WTC11 (cell line): ENCODE measurements at regions not wholly inside any gene's neighbourhood (a gene's known extent, or its start where the extent isn't known, plus 50 kb on each side); places are given as distances from the start of the nearest gene placed in this dataset.

Experiments
- ATAC-seq: fragments of 200-7000 bp; cut with Tn5 transposase; 2 replicates; pipeline ENCODE4 v1.10.0; 2021; ENCODE audit warnings: mild to moderate bottlenecking, moderate library complexity
- CTCF ChIA-PET: fragments of 300-600 bp; sonication (Branson Sonifier 250); formaldehyde crosslinking; loops from one replicate; lab custom pipeline; 2021; ENCODE audit warnings: antibody characterized with exemption; lab: Charles Lee
- POLR2A ChIA-PET: fragments of 350-600 bp; sonication (Branson Sonifier 250); formaldehyde crosslinking; loops from one replicate; lab custom pipeline; 2021; ENCODE audit warnings: antibody characterized with exemption; lab: Charles Lee
- DNase-seq: peaks from one replicate; pipeline ENCODE4 v3.0.0; 2021; ENCODE audit warnings: low spot score
- H3K27ac Mint-ChIP-seq: 2 replicates; pipeline ENCODE4 v1.8.0; 2021; ENCODE audit warnings: mixed read lengths
- H3K27me3 Mint-ChIP-seq: 2 replicates; pipeline ENCODE4 v1.8.0; 2021; ENCODE audit warnings: low read depth, mild to moderate bottlenecking, moderate library complexity, mixed read lengths
- H3K36me3 Mint-ChIP-seq: 2 replicates; pipeline ENCODE4 v1.8.0; 2021; ENCODE audit warnings: mixed read lengths
- H3K4me1 Mint-ChIP-seq: 2 replicates; pipeline ENCODE4 v1.8.0; 2022; ENCODE audit warnings: mixed read lengths
- H3K4me3 Mint-ChIP-seq: 2 replicates; pipeline ENCODE4 v1.8.0; 2021; ENCODE audit warnings: mild to moderate bottlenecking, moderate library complexity, mixed read lengths
- H3K9me3 Mint-ChIP-seq: 2 replicates; pipeline ENCODE4 v1.8.0; 2021; ENCODE audit warnings: mixed read lengths
- CBFB ChIP-seq: sonication (generic); formaldehyde crosslinking; IDR thresholded peaks from 2 replicates; pipeline ENCODE4 v1.8.1; 2022; ENCODE audit warnings: mild to moderate bottlenecking, low read depth, missing genetic modification reagents
- GRHL2 ChIP-seq: fragments of 250-450 bp; sonication (Bioruptor Pico); IDR thresholded peaks from 2 replicates; pipeline ENCODE4 v1.8.0; 2022; ENCODE audit warnings: mild to moderate bottlenecking, moderate library complexity; ENCODE audit not compliant: insufficient replicate concordance, severe bottlenecking
- GTF2I ChIP-seq: fragments of 250-450 bp; sonication (Bioruptor Pico); conservative IDR thresholded peaks from 2 replicates; pipeline ENCODE4 v1.4.0; 2021; ENCODE audit warnings: mild to moderate bottlenecking
- JUN ChIP-seq: sonication (generic); formaldehyde crosslinking; IDR thresholded peaks from 2 replicates; pipeline ENCODE4 v1.8.0; 2023; ENCODE audit warnings: mild to moderate bottlenecking, missing genetic modification reagents
- MXD4 ChIP-seq: fragments of 250-450 bp; sonication (Bioruptor Pico); IDR thresholded peaks from 2 replicates; pipeline ENCODE4 v1.8.0; 2021; ENCODE audit warnings: mild to moderate bottlenecking, moderate library complexity, borderline replicate concordance
- NR3C1 ChIP-seq: sonication (generic); formaldehyde crosslinking; conservative IDR thresholded peaks from 2 replicates; pipeline ENCODE4 v1.8.1; 2023; ENCODE audit warnings: low read depth, mild to moderate bottlenecking, missing genetic modification reagents
- SP1 ChIP-seq: sonication (generic); formaldehyde crosslinking; conservative IDR thresholded peaks from 2 replicates; pipeline ENCODE4 v1.8.1; 2022; ENCODE audit warnings: missing genetic modification reagents
- ZNF263 ChIP-seq: sonication (generic); formaldehyde crosslinking; IDR thresholded peaks from 2 replicates; pipeline ENCODE4 v1.8.1; 2022; ENCODE audit warnings: low read depth, mild to moderate bottlenecking, moderate library complexity, missing genetic modification reagents
- TF ChIP-seq, protein P1 (sequence below): fragments of 250-450 bp; sonication (Bioruptor Pico); IDR thresholded peaks from 2 replicates; pipeline ENCODE4 v1.9.0; 2021; ENCODE audit warnings: moderate library complexity, mild to moderate bottlenecking, inconsistent platforms, borderline replicate concordance
- TF ChIP-seq, protein P2 (sequence below): fragments of 250-450 bp; sonication (Bioruptor Pico); IDR thresholded peaks from 2 replicates; pipeline ENCODE4 v1.9.0; 2021; ENCODE audit warnings: mild to moderate bottlenecking, borderline replicate concordance
- TF ChIP-seq, protein P3 (sequence below): sonication (generic); formaldehyde crosslinking; IDR thresholded peaks from 2 replicates; pipeline ENCODE4 v1.8.1; 2022; ENCODE audit warnings: low read depth, mild to moderate bottlenecking, moderate library complexity, missing genetic modification reagents, borderline replicate concordance
- TF ChIP-seq, protein P4 (sequence below): sonication (generic); formaldehyde crosslinking; IDR thresholded peaks from 2 replicates; pipeline ENCODE4 v1.8.1; 2023; ENCODE audit warnings: mild to moderate bottlenecking, missing genetic modification reagents, borderline replicate concordance
- TF ChIP-seq, protein P5 (sequence below): fragments of 250-450 bp; sonication (Bioruptor Pico); IDR thresholded peaks from 2 replicates; pipeline ENCODE4 v1.9.0; 2021; ENCODE audit warnings: mild to moderate bottlenecking
- TF ChIP-seq, protein P6 (sequence below): sonication (generic); formaldehyde crosslinking; IDR thresholded peaks from 2 replicates; pipeline ENCODE4 v1.8.0; 2022; ENCODE audit warnings: mild to moderate bottlenecking, missing genetic modification reagents
- TF ChIP-seq, protein P7 (sequence below): sonication (generic); formaldehyde crosslinking; IDR thresholded peaks from 2 replicates; pipeline ENCODE4 v1.8.0; 2023; ENCODE audit warnings: missing genetic modification reagents
- TF ChIP-seq, protein P8 (sequence below): sonication (generic); formaldehyde crosslinking; IDR thresholded peaks from 2 replicates; pipeline ENCODE4 v1.8.1; 2022; ENCODE audit warnings: low read depth, missing genetic modification reagents, borderline replicate concordance
- TF ChIP-seq, protein P9 (sequence below): sonication (generic); formaldehyde crosslinking; IDR thresholded peaks from 2 replicates; pipeline ENCODE4 v1.8.0; 2022; ENCODE audit warnings: mild to moderate bottlenecking, missing genetic modification reagents

DNA sequence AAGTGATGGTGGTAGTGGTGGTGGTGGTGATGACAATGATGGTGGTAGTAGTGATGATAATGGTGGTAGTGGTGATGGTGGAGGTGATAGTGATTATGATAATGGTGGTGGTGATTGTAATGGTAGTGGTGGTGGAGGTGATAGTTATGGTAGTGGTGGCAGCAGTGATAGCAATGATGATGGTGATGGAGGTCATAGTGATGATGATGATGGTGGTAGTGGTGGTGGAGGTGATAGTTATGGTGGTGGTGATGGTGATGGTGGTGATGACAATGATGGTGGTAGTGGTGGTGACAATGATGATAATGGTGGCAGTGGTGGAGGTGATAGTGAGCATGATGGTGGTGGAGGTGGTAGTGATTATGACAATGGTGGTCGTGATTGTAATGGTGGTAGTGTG, 191.7 kb upstream of the RNF32 start:
- TF ChIP-seq CBFB (CRISPR knock-in tag) (no peak), GTF2I (CRISPR knock-in tag) (no peak), NR3C1 (CRISPR knock-in tag) (no peak)
- TF ChIP-seq, protein P1, sequence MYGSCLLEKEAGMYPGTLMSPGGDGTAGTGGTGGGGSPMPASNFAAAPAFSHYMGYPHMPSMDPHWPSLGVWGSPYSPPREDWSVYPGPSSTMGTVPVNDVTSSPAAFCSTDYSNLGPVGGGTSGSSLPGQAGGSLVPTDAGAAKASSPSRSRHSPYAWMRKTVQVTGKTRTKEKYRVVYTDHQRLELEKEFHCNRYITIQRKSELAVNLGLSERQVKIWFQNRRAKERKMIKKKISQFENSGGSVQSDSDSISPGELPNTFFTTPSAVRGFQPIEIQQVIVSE (CRISPR knock-in tag) = no peak
- TF ChIP-seq, protein P2, sequence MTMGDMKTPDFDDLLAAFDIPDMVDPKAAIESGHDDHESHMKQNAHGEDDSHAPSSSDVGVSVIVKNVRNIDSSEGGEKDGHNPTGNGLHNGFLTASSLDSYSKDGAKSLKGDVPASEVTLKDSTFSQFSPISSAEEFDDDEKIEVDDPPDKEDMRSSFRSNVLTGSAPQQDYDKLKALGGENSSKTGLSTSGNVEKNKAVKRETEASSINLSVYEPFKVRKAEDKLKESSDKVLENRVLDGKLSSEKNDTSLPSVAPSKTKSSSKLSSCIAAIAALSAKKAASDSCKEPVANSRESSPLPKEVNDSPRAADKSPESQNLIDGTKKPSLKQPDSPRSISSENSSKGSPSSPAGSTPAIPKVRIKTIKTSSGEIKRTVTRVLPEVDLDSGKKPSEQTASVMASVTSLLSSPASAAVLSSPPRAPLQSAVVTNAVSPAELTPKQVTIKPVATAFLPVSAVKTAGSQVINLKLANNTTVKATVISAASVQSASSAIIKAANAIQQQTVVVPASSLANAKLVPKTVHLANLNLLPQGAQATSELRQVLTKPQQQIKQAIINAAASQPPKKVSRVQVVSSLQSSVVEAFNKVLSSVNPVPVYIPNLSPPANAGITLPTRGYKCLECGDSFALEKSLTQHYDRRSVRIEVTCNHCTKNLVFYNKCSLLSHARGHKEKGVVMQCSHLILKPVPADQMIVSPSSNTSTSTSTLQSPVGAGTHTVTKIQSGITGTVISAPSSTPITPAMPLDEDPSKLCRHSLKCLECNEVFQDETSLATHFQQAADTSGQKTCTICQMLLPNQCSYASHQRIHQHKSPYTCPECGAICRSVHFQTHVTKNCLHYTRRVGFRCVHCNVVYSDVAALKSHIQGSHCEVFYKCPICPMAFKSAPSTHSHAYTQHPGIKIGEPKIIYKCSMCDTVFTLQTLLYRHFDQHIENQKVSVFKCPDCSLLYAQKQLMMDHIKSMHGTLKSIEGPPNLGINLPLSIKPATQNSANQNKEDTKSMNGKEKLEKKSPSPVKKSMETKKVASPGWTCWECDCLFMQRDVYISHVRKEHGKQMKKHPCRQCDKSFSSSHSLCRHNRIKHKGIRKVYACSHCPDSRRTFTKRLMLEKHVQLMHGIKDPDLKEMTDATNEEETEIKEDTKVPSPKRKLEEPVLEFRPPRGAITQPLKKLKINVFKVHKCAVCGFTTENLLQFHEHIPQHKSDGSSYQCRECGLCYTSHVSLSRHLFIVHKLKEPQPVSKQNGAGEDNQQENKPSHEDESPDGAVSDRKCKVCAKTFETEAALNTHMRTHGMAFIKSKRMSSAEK (CRISPR knock-in tag) = no peak
- H3K4me1 Mint-ChIP-seq = no peaks in the 10 kb centered on the region
- POLR2A ChIA-PET = no interaction called here
- peaks cover 22% of the 10 kb centered on the region for H3K9me3 Mint-ChIP-seq
- no peak overlapping the region for H3K27ac Mint-ChIP-seq
- H3K27me3 Mint-ChIP-seq = no peaks in the 10 kb centered on the region
- no peak for DNase-seq
- H3K4me3 Mint-ChIP-seq = no peak overlapping the region
- CTCF ChIA-PET = no interaction called here
- no peak for ATAC-seq
- H3K36me3 Mint-ChIP-seq = peaks cover 7% of the 10 kb centered on the region

DNA sequence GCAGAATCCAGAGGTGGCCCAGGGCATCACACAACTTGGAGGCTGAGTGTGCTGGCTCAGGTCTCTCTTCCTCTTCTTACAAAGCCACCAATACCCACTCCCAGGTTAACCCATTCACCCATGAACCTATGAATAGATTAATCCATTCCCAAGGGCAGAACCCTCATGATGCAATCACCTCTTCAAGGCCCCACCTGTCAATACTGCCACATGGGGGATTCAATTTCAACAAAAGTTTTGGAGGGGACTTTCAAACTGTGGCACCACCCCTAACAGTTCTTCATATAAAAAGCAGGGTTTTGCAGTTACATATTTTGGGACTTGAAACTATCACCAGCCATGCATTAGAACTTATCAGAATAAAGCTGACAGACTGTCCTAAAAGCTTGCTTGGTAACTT, 193.6 kb upstream of the RNF32 start:
- H3K4me3 Mint-ChIP-seq = no peak overlapping the region
- no peak for ATAC-seq
- peaks cover 11% of the 10 kb centered on the region for H3K4me1 Mint-ChIP-seq
- peaks cover 11% of the 10 kb centered on the region for H3K36me3 Mint-ChIP-seq
- ChIA-PET POLR2A (no interaction called here), CTCF (no interaction called here)
- H3K9me3 Mint-ChIP-seq = peaks cover 29% of the 10 kb centered on the region
- no peaks in the 10 kb centered on the region; the same call in 1 of the 2 replicates for H3K27me3 Mint-ChIP-seq
- H3K27ac Mint-ChIP-seq = no peak overlapping the region
- DNase-seq = no peak
- TF ChIP-seq SP1 (CRISPR knock-in tag) (no peak), ZNF263 (CRISPR knock-in tag) (no peak), JUN (no peak), MXD4 (CRISPR knock-in tag) (no peak), GRHL2 (no peak)
- TF ChIP-seq, protein P3, sequence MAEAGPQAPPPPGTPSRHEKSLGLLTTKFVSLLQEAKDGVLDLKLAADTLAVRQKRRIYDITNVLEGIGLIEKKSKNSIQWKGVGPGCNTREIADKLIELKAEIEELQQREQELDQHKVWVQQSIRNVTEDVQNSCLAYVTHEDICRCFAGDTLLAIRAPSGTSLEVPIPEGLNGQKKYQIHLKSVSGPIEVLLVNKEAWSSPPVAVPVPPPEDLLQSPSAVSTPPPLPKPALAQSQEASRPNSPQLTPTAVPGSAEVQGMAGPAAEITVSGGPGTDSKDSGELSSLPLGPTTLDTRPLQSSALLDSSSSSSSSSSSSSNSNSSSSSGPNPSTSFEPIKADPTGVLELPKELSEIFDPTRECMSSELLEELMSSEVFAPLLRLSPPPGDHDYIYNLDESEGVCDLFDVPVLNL (CRISPR knock-in tag) = no peak
- TF ChIP-seq, protein P4, sequence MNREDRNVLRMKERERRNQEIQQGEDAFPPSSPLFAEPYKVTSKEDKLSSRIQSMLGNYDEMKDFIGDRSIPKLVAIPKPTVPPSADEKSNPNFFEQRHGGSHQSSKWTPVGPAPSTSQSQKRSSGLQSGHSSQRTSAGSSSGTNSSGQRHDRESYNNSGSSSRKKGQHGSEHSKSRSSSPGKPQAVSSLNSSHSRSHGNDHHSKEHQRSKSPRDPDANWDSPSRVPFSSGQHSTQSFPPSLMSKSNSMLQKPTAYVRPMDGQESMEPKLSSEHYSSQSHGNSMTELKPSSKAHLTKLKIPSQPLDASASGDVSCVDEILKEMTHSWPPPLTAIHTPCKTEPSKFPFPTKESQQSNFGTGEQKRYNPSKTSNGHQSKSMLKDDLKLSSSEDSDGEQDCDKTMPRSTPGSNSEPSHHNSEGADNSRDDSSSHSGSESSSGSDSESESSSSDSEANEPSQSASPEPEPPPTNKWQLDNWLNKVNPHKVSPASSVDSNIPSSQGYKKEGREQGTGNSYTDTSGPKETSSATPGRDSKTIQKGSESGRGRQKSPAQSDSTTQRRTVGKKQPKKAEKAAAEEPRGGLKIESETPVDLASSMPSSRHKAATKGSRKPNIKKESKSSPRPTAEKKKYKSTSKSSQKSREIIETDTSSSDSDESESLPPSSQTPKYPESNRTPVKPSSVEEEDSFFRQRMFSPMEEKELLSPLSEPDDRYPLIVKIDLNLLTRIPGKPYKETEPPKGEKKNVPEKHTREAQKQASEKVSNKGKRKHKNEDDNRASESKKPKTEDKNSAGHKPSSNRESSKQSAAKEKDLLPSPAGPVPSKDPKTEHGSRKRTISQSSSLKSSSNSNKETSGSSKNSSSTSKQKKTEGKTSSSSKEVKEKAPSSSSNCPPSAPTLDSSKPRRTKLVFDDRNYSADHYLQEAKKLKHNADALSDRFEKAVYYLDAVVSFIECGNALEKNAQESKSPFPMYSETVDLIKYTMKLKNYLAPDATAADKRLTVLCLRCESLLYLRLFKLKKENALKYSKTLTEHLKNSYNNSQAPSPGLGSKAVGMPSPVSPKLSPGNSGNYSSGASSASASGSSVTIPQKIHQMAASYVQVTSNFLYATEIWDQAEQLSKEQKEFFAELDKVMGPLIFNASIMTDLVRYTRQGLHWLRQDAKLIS (CRISPR knock-in tag) = no peak
- TF ChIP-seq, protein P1 (CRISPR knock-in tag) = no peak
- TF ChIP-seq, protein P5, sequence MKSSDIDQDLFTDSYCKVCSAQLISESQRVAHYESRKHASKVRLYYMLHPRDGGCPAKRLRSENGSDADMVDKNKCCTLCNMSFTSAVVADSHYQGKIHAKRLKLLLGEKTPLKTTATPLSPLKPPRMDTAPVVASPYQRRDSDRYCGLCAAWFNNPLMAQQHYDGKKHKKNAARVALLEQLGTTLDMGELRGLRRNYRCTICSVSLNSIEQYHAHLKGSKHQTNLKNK (CRISPR knock-in tag) = no peak
- TF ChIP-seq, protein P6, sequence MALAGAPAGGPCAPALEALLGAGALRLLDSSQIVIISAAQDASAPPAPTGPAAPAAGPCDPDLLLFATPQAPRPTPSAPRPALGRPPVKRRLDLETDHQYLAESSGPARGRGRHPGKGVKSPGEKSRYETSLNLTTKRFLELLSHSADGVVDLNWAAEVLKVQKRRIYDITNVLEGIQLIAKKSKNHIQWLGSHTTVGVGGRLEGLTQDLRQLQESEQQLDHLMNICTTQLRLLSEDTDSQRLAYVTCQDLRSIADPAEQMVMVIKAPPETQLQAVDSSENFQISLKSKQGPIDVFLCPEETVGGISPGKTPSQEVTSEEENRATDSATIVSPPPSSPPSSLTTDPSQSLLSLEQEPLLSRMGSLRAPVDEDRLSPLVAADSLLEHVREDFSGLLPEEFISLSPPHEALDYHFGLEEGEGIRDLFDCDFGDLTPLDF (CRISPR knock-in tag) = no peak
- TF ChIP-seq, protein P7, sequence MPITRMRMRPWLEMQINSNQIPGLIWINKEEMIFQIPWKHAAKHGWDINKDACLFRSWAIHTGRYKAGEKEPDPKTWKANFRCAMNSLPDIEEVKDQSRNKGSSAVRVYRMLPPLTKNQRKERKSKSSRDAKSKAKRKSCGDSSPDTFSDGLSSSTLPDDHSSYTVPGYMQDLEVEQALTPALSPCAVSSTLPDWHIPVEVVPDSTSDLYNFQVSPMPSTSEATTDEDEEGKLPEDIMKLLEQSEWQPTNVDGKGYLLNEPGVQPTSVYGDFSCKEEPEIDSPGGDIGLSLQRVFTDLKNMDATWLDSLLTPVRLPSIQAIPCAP (CRISPR knock-in tag) = no peak
- TF ChIP-seq, protein P8, sequence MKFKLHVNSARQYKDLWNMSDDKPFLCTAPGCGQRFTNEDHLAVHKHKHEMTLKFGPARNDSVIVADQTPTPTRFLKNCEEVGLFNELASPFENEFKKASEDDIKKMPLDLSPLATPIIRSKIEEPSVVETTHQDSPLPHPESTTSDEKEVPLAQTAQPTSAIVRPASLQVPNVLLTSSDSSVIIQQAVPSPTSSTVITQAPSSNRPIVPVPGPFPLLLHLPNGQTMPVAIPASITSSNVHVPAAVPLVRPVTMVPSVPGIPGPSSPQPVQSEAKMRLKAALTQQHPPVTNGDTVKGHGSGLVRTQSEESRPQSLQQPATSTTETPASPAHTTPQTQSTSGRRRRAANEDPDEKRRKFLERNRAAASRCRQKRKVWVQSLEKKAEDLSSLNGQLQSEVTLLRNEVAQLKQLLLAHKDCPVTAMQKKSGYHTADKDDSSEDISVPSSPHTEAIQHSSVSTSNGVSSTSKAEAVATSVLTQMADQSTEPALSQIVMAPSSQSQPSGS = no peak
- TF ChIP-seq, protein P9, sequence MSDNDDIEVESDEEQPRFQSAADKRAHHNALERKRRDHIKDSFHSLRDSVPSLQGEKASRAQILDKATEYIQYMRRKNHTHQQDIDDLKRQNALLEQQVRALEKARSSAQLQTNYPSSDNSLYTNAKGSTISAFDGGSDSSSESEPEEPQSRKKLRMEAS (CRISPR knock-in tag) = no peak
